Stimulated activated CD8-positive, alpha-beta memory T cell treated with anti-CD3 and anti-CD28 coated beads, Interleukin-4, amount 100 ng/mL, for 1 hour (primary cell): ENCODE measurements at regions not wholly inside any gene's neighbourhood (a gene's known extent, or its start where the extent isn't known, plus 50 kb on each side); places are given as distances from the start of the nearest gene placed in this dataset.
A peak's percentile ranks its signal among the peaks of the same experiment; 100 is the strongest.

Source experiments
- DNase-seq, 2 donors: peaks; one replicate each; pipeline ENCODE4 v3.0.0-alpha.2; 2020; ENCODE audit warnings: low read depth in 2 of 2, low spot score in 1 of 2

- DNase-seq: no peak
Observed at GRCh38 chr11:128330203-128330602, 257.2 kb downstream of the ETS1 start.

- DNase-seq: no peak
Observed at GRCh38 chr11:128328955-128329551, 258.3 kb downstream of the ETS1 start.

GRCh38 chr11:128327274-128327673, 260.1 kb downstream of the ETS1 start:
- DNase-seq: no peak

- no peak for DNase-seq
Observed at GRCh38 chr11:128326791-128327190, 260.6 kb downstream of the ETS1 start.

GRCh38 chr11:128324531-128325141, 262.7 kb downstream of the ETS1 start:
- peak; percentile 52 to 63 for DNase-seq

GRCh38 chr11:128324051-128324481, 263.3 kb downstream of the ETS1 start:
- no peak for DNase-seq

GRCh38 chr11:128323381-128323780, 264.0 kb downstream of the ETS1 start:
- no peak for DNase-seq

- DNase-seq: no peak
Observed at GRCh38 chr11:128318856-128319474, 268.4 kb downstream of the ETS1 start.

GRCh38 chr11:128316541-128317227, 270.7 kb downstream of the ETS1 start:
- DNase-seq: no peak

GRCh38 chr11:128315933-128316332, 271.4 kb downstream of the ETS1 start:
- no peak for DNase-seq

GRCh38 chr11:128313931-128314330, 273.4 kb downstream of the ETS1 start:
- DNase-seq: no peak

- no peak for DNase-seq
Observed at GRCh38 chr11:128311742-128312719, 275.3 kb downstream of the ETS1 start.

- no peak for DNase-seq
Observed at GRCh38 chr11:128310676-128311445, 276.5 kb downstream of the ETS1 start.

GRCh38 chr11:128310005-128310404, 277.4 kb downstream of the ETS1 start:
- DNase-seq: no peak

- DNase-seq: no peak
Observed at GRCh38 chr11:128308794-128309193, 278.6 kb downstream of the ETS1 start.

GRCh38 chr11:128305588-128305987, 281.8 kb downstream of the ETS1 start:
- DNase-seq: no peak

GRCh38 chr11:128304666-128305485, 282.5 kb downstream of the ETS1 start:
- no peak for DNase-seq

- no peak for DNase-seq
Observed at GRCh38 chr11:128304116-128304515, 283.2 kb downstream of the ETS1 start.

GRCh38 chr11:128303383-128303782, 284.0 kb downstream of the ETS1 start:
- DNase-seq: no peak
